ENCODE measurements at regions not wholly inside any gene's neighbourhood (a gene's known extent, or its start where the extent isn't known, plus 50 kb on each side); places are given as distances from the start of the nearest gene placed in this dataset.

DNA sequence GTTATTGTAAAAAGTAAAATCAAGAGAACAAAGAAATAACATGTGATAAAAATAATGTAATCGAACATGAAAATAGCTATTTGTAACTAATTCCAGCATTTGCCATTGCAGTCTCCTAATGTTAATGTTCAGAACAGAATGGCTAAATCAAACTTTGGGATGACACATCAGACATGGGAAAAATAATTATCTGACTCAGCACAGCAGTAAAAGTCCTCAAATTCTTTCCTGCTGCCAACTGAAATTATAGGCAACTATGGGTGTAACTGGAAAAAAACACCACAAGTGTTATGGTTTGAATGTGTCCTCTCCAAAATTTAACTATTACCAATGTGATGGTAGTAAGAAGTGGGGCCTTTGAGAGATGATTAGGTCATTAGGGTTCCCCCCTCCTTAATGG is 446.7 kb downstream of the C3orf38 start:
- TF ChIP-seq, protein P1, sequence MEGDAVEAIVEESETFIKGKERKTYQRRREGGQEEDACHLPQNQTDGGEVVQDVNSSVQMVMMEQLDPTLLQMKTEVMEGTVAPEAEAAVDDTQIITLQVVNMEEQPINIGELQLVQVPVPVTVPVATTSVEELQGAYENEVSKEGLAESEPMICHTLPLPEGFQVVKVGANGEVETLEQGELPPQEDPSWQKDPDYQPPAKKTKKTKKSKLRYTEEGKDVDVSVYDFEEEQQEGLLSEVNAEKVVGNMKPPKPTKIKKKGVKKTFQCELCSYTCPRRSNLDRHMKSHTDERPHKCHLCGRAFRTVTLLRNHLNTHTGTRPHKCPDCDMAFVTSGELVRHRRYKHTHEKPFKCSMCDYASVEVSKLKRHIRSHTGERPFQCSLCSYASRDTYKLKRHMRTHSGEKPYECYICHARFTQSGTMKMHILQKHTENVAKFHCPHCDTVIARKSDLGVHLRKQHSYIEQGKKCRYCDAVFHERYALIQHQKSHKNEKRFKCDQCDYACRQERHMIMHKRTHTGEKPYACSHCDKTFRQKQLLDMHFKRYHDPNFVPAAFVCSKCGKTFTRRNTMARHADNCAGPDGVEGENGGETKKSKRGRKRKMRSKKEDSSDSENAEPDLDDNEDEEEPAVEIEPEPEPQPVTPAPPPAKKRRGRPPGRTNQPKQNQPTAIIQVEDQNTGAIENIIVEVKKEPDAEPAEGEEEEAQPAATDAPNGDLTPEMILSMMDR (IDR thresholded peaks at IDR 0.05; ENCODE audit: low read length), result no peak
- no peak for TF ChIP-seq EZH2 (IDR thresholded peaks at IDR 0.05; ENCODE audit: borderline replicate concordance, low read length)
- Histone ChIP-seq H3K36me3 (ENCODE audit: insufficient read depth, low read length) (no peaks in the 10 kb centered on the region), H3K4me3 (ENCODE audit: low read depth, low read length, poor library complexity, severe bottlenecking) (no peak overlapping the region), H3K79me2 (ENCODE audit: insufficient read depth, low read length) (no peaks in the 10 kb centered on the region), H2AFZ (ENCODE audit: low read length) (no peak overlapping the region), H3K9me3 (ENCODE audit: low read length) (no peaks in the 10 kb centered on the region), H3K27ac (ENCODE audit: low read depth, low read length, poor library complexity, severe bottlenecking) (no peak overlapping the region), H3K4me2 (ENCODE audit: low read length) (no peak overlapping the region), H4K20me1 (ENCODE audit: insufficient read depth, low read length) (no peaks in the 10 kb centered on the region), H3F3A (ENCODE audit: insufficient read depth, low read length) (no peaks in the 10 kb centered on the region), H3K27me3 (ENCODE audit: insufficient read depth, low read length) (no peaks in the 10 kb centered on the region), H3K4me1 (ENCODE audit: insufficient read depth, low read length, severe bottlenecking) (no peaks in the 10 kb centered on the region), H3K9me2 (ENCODE audit: low read depth, low read length) (no peaks in the 10 kb centered on the region), H3K9ac (ENCODE audit: low read length) (no peak overlapping the region)

DNA sequence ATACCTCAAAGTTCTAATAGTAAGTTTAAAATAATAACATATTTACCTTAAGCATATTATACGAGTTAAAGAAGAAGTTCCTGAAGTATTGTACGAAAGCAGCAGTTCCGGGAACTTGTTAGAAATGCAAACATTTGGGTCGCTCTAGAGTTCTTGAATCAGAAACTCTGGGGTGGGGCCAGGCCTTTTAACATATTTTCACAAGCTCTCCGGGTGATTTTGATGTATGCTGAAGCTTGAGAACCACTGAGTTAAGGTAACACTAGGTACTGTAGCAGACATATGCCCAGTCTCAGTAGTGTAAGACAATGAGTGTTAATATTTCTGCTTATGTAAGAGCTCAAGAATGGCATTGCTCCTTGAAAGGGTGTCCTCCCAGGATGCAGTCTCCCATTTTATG is 461.1 kb downstream of the C3orf38 start:
- H3K4me3 ChIP-seq (ENCODE audit: low read depth, low read length, poor library complexity, severe bottlenecking), result no peak overlapping the region
- H3K9me3 ChIP-seq (ENCODE audit: low read length), result no peaks in the 10 kb centered on the region
- H3F3A ChIP-seq (ENCODE audit: insufficient read depth, low read length), result no peaks in the 10 kb centered on the region
- H3K4me2 ChIP-seq (ENCODE audit: low read length), result no peak overlapping the region
- H2AFZ ChIP-seq (ENCODE audit: low read length), result no peak overlapping the region
- no peak for TF ChIP-seq EZH2 (IDR thresholded peaks at IDR 0.05; ENCODE audit: borderline replicate concordance, low read length)
- TF ChIP-seq, protein P1 (IDR thresholded peaks at IDR 0.05; ENCODE audit: low read length), result no peak
- no peaks in the 10 kb centered on the region for H3K36me3 ChIP-seq (ENCODE audit: insufficient read depth, low read length)
- no peak overlapping the region for H3K27ac ChIP-seq (ENCODE audit: low read depth, low read length, poor library complexity, severe bottlenecking)
- no peaks in the 10 kb centered on the region for H4K20me1 ChIP-seq (ENCODE audit: insufficient read depth, low read length)
- H3K27me3 ChIP-seq (ENCODE audit: insufficient read depth, low read length), result no peaks in the 10 kb centered on the region
- no peaks in the 10 kb centered on the region for H3K4me1 ChIP-seq (ENCODE audit: insufficient read depth, low read length, severe bottlenecking)
- H3K9me2 ChIP-seq (ENCODE audit: low read depth, low read length), result no peaks in the 10 kb centered on the region
- H3K79me2 ChIP-seq (ENCODE audit: insufficient read depth, low read length), result no peaks in the 10 kb centered on the region
- no peak overlapping the region for H3K9ac ChIP-seq (ENCODE audit: low read length)

DNA sequence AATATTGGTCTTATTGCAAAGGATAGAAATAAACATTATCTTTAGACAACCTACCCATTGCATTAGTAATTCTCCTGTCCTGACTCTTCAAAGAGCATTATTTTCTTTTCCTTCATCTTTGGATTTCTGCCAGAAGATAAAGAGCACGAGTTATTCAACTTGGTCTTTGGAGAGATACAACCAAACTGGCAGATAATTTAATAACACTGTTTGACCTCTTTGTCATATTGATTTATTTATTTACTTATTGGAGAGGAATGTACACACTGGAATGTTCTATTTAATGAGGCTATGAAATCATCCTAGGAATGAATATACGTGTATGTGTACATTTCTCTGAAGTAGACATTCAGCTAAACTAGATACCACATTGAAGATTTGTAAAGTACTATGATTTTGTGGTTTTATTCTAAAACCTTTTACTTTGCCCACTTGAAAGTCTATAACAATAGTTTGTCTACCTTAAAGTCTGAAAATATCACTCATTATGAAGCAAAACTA is 462.1 kb downstream of the C3orf38 start:
- no peaks in the 10 kb centered on the region for H3K4me1 ChIP-seq (ENCODE audit: insufficient read depth, low read length, severe bottlenecking)
- no peak overlapping the region for H3K4me2 ChIP-seq (ENCODE audit: low read length)
- H3K4me3 ChIP-seq (ENCODE audit: low read depth, low read length, poor library complexity, severe bottlenecking), result no peak overlapping the region
- no peak overlapping the region for H2AFZ ChIP-seq (ENCODE audit: low read length)
- H3K36me3 ChIP-seq (ENCODE audit: insufficient read depth, low read length), result no peaks in the 10 kb centered on the region
- H3K79me2 ChIP-seq (ENCODE audit: insufficient read depth, low read length), result no peaks in the 10 kb centered on the region
- no peaks in the 10 kb centered on the region for H4K20me1 ChIP-seq (ENCODE audit: insufficient read depth, low read length)
- no peak overlapping the region for H3K9ac ChIP-seq (ENCODE audit: low read length)
- TF ChIP-seq, protein P1 (IDR thresholded peaks at IDR 0.05; ENCODE audit: low read length), result no peak
- TF ChIP-seq EZH2 (IDR thresholded peaks at IDR 0.05; ENCODE audit: borderline replicate concordance, low read length), result no peak
- no peaks in the 10 kb centered on the region for H3K27me3 ChIP-seq (ENCODE audit: insufficient read depth, low read length)
- H3K9me3 ChIP-seq (ENCODE audit: low read length), result no peaks in the 10 kb centered on the region
- no peak overlapping the region for H3K27ac ChIP-seq (ENCODE audit: low read depth, low read length, poor library complexity, severe bottlenecking)
- H3K9me2 ChIP-seq (ENCODE audit: low read depth, low read length), result no peaks in the 10 kb centered on the region
- no peaks in the 10 kb centered on the region for H3F3A ChIP-seq (ENCODE audit: insufficient read depth, low read length)

All from OCI-LY1 (cell line).